ENCODE measurements at regions not wholly inside any gene's neighbourhood (a gene's known extent, or its start where the extent isn't known, plus 50 kb on each side); places are given as distances from the start of the nearest gene placed in this dataset.

DNA sequence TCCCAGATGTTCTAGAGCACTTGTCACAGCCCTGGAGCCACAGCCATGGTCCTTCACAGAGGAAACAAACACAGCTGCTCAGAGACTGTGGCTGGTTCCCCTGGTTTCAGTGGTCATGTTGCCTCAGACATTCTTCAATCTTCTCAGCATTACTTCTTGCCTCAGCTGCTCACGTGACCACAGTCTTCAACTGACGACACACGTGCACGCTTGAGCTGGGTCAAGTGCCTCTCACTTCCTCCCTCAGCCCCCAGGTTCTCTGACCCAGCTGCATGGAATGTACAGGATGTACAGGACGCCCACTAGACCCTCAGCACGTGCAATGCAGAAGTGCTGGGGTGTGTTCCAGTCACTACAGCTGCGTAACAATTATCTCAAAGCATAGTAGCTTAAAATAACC, 159.8 kb upstream of the GGTLC1 start:
- Mint-ChIP-seq H3K9me3 (ENCODE audit: insufficient read depth) (no peaks in the 10 kb centered on the region), H3K27me3 (peaks cover 9% of the 10 kb centered on the region), H3K4me3 (no peak overlapping the region), H3K4me1 (peaks cover 6% of the 10 kb centered on the region), H3K27ac (no peak overlapping the region)
- Histone ChIP-seq H4K20me1 (ENCODE audit: control insufficient read depth, insufficient read depth, low read length, poor library complexity, severe bottlenecking) (no peaks in the 10 kb centered on the region), H3K4me3 (ENCODE audit: control extremely low read depth in 1 of 5, extremely low read depth in 1 of 5, insufficient read depth in 1 of 5, low read depth in 2 of 5, low read length in 4 of 5) (no peak overlapping the region), H3K9ac (ENCODE audit: low read length) (no peak overlapping the region), H3K9me3 (ENCODE audit: control extremely low read depth in 1 of 3, control insufficient read depth in 2 of 3, insufficient read depth in 1 of 3, low read length in 2 of 3) (peaks cover 0 to 22% (median 4%) of the 10 kb centered on the region in 3 donors), H3K4me1 (ENCODE audit: control insufficient read depth in 2 of 2, insufficient read depth in 2 of 2, low read length in 2 of 2) (no peaks in the 10 kb centered on the region), H3K79me2 (ENCODE audit: control insufficient read depth, insufficient read depth, low read length) (no peaks in the 10 kb centered on the region), H3K4me2 (replicated peaks; ENCODE audit: low read depth, low read length, poor library complexity, severe bottlenecking) (no peak overlapping the region), H2AFZ (ENCODE audit: insufficient read depth, low read depth, low read length, poor library complexity, severe bottlenecking) (no peak overlapping the region), H3K27ac (ENCODE audit: low read length in 2 of 2) (no peak overlapping the region), H3K27me3 (replicated peaks in 1 of 4; ENCODE audit: control extremely low read depth in 1 of 4, control insufficient read depth in 3 of 4, insufficient read depth in 4 of 4, low read length in 3 of 4) (peaks cover 0 to 2% (median 0%) of the 10 kb centered on the region in 4 experiments), H3K36me3 (replicated peaks in 1 of 2; ENCODE audit: control extremely low read depth in 1 of 2, control insufficient read depth in 1 of 2, extremely low read depth in 1 of 2, insufficient read depth in 2 of 2, low read length in 1 of 2) (no peaks in the 10 kb centered on the region)
- ChIA-PET POLR2A (no interaction called here), CTCF (interaction anchor here (1.3 kb wide), 1 partner anchor 12 kb away, joined by 3 read pairs; no protein-coding TSS in a partner anchor)
- intact Hi-C loops (cut with micrococcal nuclease) = no loop called here
- DNase-seq (peak; percentile 23), ATAC-seq (ENCODE audit: low read depth) (peak; percentile 39)
- TF ChIP-seq, protein P1, sequence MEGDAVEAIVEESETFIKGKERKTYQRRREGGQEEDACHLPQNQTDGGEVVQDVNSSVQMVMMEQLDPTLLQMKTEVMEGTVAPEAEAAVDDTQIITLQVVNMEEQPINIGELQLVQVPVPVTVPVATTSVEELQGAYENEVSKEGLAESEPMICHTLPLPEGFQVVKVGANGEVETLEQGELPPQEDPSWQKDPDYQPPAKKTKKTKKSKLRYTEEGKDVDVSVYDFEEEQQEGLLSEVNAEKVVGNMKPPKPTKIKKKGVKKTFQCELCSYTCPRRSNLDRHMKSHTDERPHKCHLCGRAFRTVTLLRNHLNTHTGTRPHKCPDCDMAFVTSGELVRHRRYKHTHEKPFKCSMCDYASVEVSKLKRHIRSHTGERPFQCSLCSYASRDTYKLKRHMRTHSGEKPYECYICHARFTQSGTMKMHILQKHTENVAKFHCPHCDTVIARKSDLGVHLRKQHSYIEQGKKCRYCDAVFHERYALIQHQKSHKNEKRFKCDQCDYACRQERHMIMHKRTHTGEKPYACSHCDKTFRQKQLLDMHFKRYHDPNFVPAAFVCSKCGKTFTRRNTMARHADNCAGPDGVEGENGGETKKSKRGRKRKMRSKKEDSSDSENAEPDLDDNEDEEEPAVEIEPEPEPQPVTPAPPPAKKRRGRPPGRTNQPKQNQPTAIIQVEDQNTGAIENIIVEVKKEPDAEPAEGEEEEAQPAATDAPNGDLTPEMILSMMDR (IDR thresholded peaks at IDR 0.05) = no peak
- TF ChIP-seq EZH2 (IDR thresholded peaks at IDR 0.05; ENCODE audit: borderline replicate concordance, insufficient read depth, low read depth, low read length, poor library complexity, severe bottlenecking) = no peak
- 1% methylated on average over 5 of the region's 7 CpGs for WGBS (ENCODE audit: insufficient coverage)

DNA sequence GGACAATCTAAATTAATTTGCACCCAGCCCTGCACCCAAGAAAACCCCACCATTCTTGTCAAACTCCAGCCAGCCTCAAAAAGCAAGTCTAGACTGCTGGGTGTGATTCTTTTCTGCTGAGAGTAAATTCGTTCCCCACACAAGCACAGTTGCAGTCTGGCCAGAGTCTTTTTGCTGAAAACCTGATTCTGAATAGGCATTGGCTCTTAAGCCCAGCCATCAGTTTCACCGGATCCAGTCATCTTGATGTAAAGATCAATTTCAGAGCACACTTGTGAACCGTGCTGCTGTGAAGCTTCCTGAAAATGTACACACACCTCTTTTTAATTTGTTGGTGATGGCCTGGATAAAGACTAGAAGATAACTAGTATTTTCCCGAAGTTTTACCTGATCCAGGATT, 159.4 kb upstream of the GGTLC1 start:
- H3K9ac ChIP-seq (ENCODE audit: low read length) = no peak overlapping the region
- H3K27me3 ChIP-seq (replicated peaks in 1 of 4; ENCODE audit: control extremely low read depth in 1 of 4, control insufficient read depth in 3 of 4, insufficient read depth in 4 of 4, low read length in 3 of 4) = peaks cover 0 to 2% (median 0%) of the 10 kb centered on the region in 4 experiments
- 83% methylated on average over 3 of the region's 4 CpGs for WGBS (ENCODE audit: insufficient coverage)
- ChIA-PET POLR2A (no interaction called here), CTCF (no interaction called here)
- no peak for DNase-seq
- no peak overlapping the region for H3K27ac ChIP-seq (ENCODE audit: low read length in 2 of 2)
- Mint-ChIP-seq H3K4me3 (no peak overlapping the region), H3K4me1 (peaks cover 6% of the 10 kb centered on the region), H3K9me3 (ENCODE audit: insufficient read depth) (no peaks in the 10 kb centered on the region), H3K27me3 (peaks cover 9% of the 10 kb centered on the region), H3K27ac (peak overlapping the region; percentile 26)
- H3K4me3 ChIP-seq (ENCODE audit: control extremely low read depth in 1 of 5, extremely low read depth in 1 of 5, insufficient read depth in 1 of 5, low read depth in 2 of 5, low read length in 4 of 5) = no peak overlapping the region
- peaks cover 0 to 24% (median 4%) of the 10 kb centered on the region in 3 donors for H3K9me3 ChIP-seq (ENCODE audit: control extremely low read depth in 1 of 3, control insufficient read depth in 2 of 3, insufficient read depth in 1 of 3, low read length in 2 of 3)
- no peak for TF ChIP-seq EZH2 (IDR thresholded peaks at IDR 0.05; ENCODE audit: borderline replicate concordance, insufficient read depth, low read depth, low read length, poor library complexity, severe bottlenecking)
- TF ChIP-seq, protein P1 (IDR thresholded peaks at IDR 0.05) = no peak
- H3K4me1 ChIP-seq (ENCODE audit: control insufficient read depth in 2 of 2, insufficient read depth in 2 of 2, low read length in 2 of 2) = no peaks in the 10 kb centered on the region
- H3K4me2 ChIP-seq (replicated peaks; ENCODE audit: low read depth, low read length, poor library complexity, severe bottlenecking) = no peak overlapping the region
- no peaks in the 10 kb centered on the region for H4K20me1 ChIP-seq (ENCODE audit: control insufficient read depth, insufficient read depth, low read length, poor library complexity, severe bottlenecking)
- H3K79me2 ChIP-seq (ENCODE audit: control insufficient read depth, insufficient read depth, low read length) = no peaks in the 10 kb centered on the region
- ATAC-seq (ENCODE audit: low read depth) = no peak
- intact Hi-C loops (cut with micrococcal nuclease) = no loop called here
- H3K36me3 ChIP-seq (replicated peaks in 1 of 2; ENCODE audit: control extremely low read depth in 1 of 2, control insufficient read depth in 1 of 2, extremely low read depth in 1 of 2, insufficient read depth in 2 of 2, low read length in 1 of 2) = no peaks in the 10 kb centered on the region
- H2AFZ ChIP-seq (ENCODE audit: insufficient read depth, low read depth, low read length, poor library complexity, severe bottlenecking) = no peak overlapping the region
